GM12878 (cell line): ENCODE measurements at regions not wholly inside any gene's neighbourhood (a gene's known extent, or its start where the extent isn't known, plus 50 kb on each side); places are given as distances from the start of the nearest gene placed in this dataset.

Source experiments
- ATAC-seq: fragments of 200-7000 bp; cut with Tn5 transposase; 3 replicates; pipeline ENCODE4 v1.9.1; 2020; ENCODE audit warnings: mild to moderate bottlenecking, moderate library complexity
- BruUV-seq: library from RNA; stranded (reverse); fragments of 400-500 nt; replicated peaks from 2 replicates; lab custom pipeline; 2021; lab: Mats Ljungman, UMichigan
- CTCF ChIA-PET: fragments of 300-600 bp; sonication (Branson Sonifier 250); formaldehyde crosslinking; extraction: SDS; loops from one replicate; lab custom pipeline; 2021; ENCODE audit warnings: inconsistent platforms; lab: Yijun Ruan, JAX
- POLR2A ChIA-PET: fragments of 350-600 bp; formaldehyde crosslinking; extraction: SDS; loops from one replicate; lab custom pipeline; 2021; ENCODE audit warnings: inconsistent platforms; lab: Charles Lee
- RAD21 ChIA-PET: fragments of 300-600 bp; sonication (Branson Sonifier 250); formaldehyde crosslinking; loops from one replicate; lab custom pipeline; 2023; ENCODE audit warnings: antibody characterized with exemption; ENCODE audit not compliant: unreplicated experiment; lab: Charles Lee
- SMC1A ChIA-PET: fragments of 300-600 bp; sonication (Branson Sonifier 250); formaldehyde crosslinking; loops from one replicate; lab custom pipeline; 2023; ENCODE audit not compliant: unreplicated experiment, uncharacterized antibody; lab: Charles Lee
- DNase-seq: peaks from one replicate; pipeline ENCODE4 v3.0.0-alpha.2; 2011; ENCODE audit warnings: low read depth, low spot score
- FAIRE-seq: peaks from 3 replicates; lab custom pipeline; 2011; peaks lifted over from hg19 to GRCh38; lab: Jason Lieb, UNC
- H2AFZ ChIP-seq: 2 replicates; pipeline ENCODE4 v1.6.0; 2011; ENCODE audit warnings: low read depth, low read length, control low read depth; ENCODE audit not compliant: control insufficient read depth
- H3K27ac ChIP-seq: 2 replicates; pipeline ENCODE4 v1.5.1; 2011; ENCODE audit warnings: control low read depth; ENCODE audit not compliant: control insufficient read depth, insufficient read depth
- H3K27me3 ChIP-seq, 2 experiments: replicated peaks in 1 of 2; 2 replicates each; pipeline versions ENCODE4 v1.6.0 to v1.6.1; 2011; ENCODE audit warnings: low read length in 1 of 2; ENCODE audit not compliant: control insufficient read depth in 2 of 2, insufficient read depth in 2 of 2
- H3K36me3 ChIP-seq, 2 experiments: 2 replicates each; pipeline ENCODE4 v1.5.1; 2011; ENCODE audit warnings: low read length in 1 of 2; ENCODE audit not compliant: control insufficient read depth in 2 of 2, insufficient read depth in 2 of 2
- H3K4me1 ChIP-seq: 2 replicates; pipeline ENCODE4 v1.6.1; 2011; ENCODE audit warnings: mild to moderate bottlenecking, low read length, moderate library complexity, mixed read lengths; ENCODE audit not compliant: control insufficient read depth, insufficient read depth
- H3K4me2 ChIP-seq: 2 replicates; pipeline ENCODE4 v1.6.0; 2011; ENCODE audit warnings: control low read depth; ENCODE audit not compliant: control insufficient read depth, insufficient read depth
- H3K4me3 ChIP-seq: fragments of 200-600 bp; sonication (generic); 2 replicates; pipeline ENCODE4 v1.5.1; 2016
- H3K79me2 ChIP-seq: 2 replicates; pipeline ENCODE4 v1.6.0; 2011; ENCODE audit warnings: low read length; ENCODE audit not compliant: control insufficient read depth, insufficient read depth
- H3K9ac ChIP-seq: 2 replicates; pipeline ENCODE4 v1.8.0; 2011; ENCODE audit warnings: low read length, control low read depth, mixed read lengths; ENCODE audit not compliant: control insufficient read depth, insufficient read depth
- H3K9me3 ChIP-seq: replicated peaks from 3 replicates; pipeline ENCODE4 v1.5.1; 2011; ENCODE audit warnings: mild to moderate bottlenecking, low read length; ENCODE audit not compliant: control insufficient read depth, insufficient read depth
- H4K20me1 ChIP-seq: 2 replicates; pipeline ENCODE4 v1.6.0; 2011; ENCODE audit not compliant: control insufficient read depth, insufficient read depth
- GABPA ChIP-seq: IDR thresholded peaks from 2 replicates; pipeline ENCODE4 v1.6.1; 2014; ENCODE audit warnings: antibody characterized with exemption, low read depth, mild to moderate bottlenecking, inconsistent platforms
- HDAC6 ChIP-seq: fragments of 200-600 bp; sonication (generic); IDR thresholded peaks from one replicate; pipeline ENCODE4 v1.8.0; 2017; ENCODE audit warnings: antibody characterized with exemption; ENCODE audit not compliant: unreplicated experiment
- IRF4 ChIP-seq: IDR thresholded peaks from 2 replicates; pipeline ENCODE4 v1.6.1; 2011; ENCODE audit warnings: low read depth, low read length
- LARP7 ChIP-seq: fragments of 450-650 bp; IDR thresholded peaks from 2 replicates; pipeline ENCODE4 v1.6.1; 2017; ENCODE audit warnings: mild to moderate bottlenecking
- MXI1 ChIP-seq: fragments of 150-350 bp; IDR thresholded peaks from 2 replicates; pipeline ENCODE4 v1.6.1; 2011; ENCODE audit warnings: low read depth, mild to moderate bottlenecking, inconsistent platforms, low read length, improper control_type of control experiment
- NFIC ChIP-seq: IDR thresholded peaks from 2 replicates; pipeline ENCODE4 v1.6.1; 2012; ENCODE audit warnings: low read depth, mild to moderate bottlenecking, inconsistent platforms, low read length, moderate library complexity
- POU2F2 ChIP-seq: IDR thresholded peaks from 3 replicates; pipeline ENCODE4 v1.6.1; 2011; ENCODE audit warnings: low read depth, mild to moderate bottlenecking, low read length, borderline replicate concordance
- RCOR1 ChIP-seq: conservative IDR thresholded peaks from 2 replicates; pipeline ENCODE4 v1.6.1; 2012; ENCODE audit warnings: low read depth, low read length, improper control_type of control experiment
- RFX5 ChIP-seq: IDR thresholded peaks from 2 replicates; pipeline ENCODE4 v1.6.1; 2011; ENCODE audit warnings: low read depth, low read length, improper control_type of control experiment
- SUZ12 ChIP-seq: fragments of 200-600 bp; sonication (generic); IDR thresholded peaks from one replicate; pipeline ENCODE4 v1.6.1; 2018; ENCODE audit warnings: antibody characterized with exemption, mild to moderate bottlenecking; ENCODE audit not compliant: unreplicated experiment
- WRNIP1 ChIP-seq: IDR thresholded peaks from 2 replicates; pipeline ENCODE4 v1.6.1; 2011; ENCODE audit warnings: low read depth, low read length, improper control_type of control experiment, borderline replicate concordance
- ZBED1 ChIP-seq: IDR thresholded peaks from 2 replicates; pipeline ENCODE4 v1.6.1; 2016; ENCODE audit warnings: borderline replicate concordance
- in situ Hi-C: fragments of 300-500 bp; cut with MboI; formaldehyde crosslinking; loops from 9 replicates; pipeline ENCODE4 v1.14.3; 2018; ENCODE audit warnings: mixed read lengths
- intact Hi-C: fragments of 100-400 bp; cut with micrococcal nuclease; formaldehyde crosslinking; loops from one replicate; pipeline ENCODE4 v1.14.2; 2022; ENCODE audit not compliant: unreplicated experiment
- TF ChIP-seq, protein P1 (sequence below): fragments of 150-350 bp; IDR thresholded peaks from 2 replicates; pipeline ENCODE4 v1.6.1; 2014; ENCODE audit warnings: mild to moderate bottlenecking, low read depth, low read length
- TF ChIP-seq, protein P2 (sequence below): fragments of 450-650 bp; IDR thresholded peaks from 2 replicates; pipeline ENCODE4 v1.6.1; 2017; ENCODE audit warnings: mild to moderate bottlenecking, low read depth, inconsistent platforms; ENCODE audit not compliant: poor library complexity, severe bottlenecking

DNA sequence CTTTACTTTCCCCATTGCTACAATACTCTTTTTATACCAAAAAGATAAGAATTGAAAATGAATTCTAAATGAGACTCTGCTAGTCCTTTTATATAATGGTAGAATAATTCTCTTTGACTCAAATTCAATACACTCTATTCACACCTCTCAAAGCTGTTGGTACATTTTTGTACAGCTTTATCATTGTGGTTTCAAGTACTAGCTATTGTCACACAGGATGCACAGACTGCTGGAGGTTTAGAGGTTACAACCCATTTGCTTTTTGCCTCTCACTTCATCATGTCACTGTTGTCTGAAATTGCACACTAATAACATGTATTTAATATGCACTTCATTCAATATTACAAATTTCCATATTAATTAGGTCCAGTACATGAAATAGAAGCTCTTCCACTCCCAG is 442.2 kb upstream of the ARID1B start:
- Histone ChIP-seq H3K9ac (no peak overlapping the region), H3K4me1 (no peaks in the 10 kb centered on the region)
- CTCF ChIA-PET = interaction anchor here (0.6 kb wide), 1 partner anchor 166 kb away, joined by 3 read pairs; no protein-coding TSS in a partner anchor

More for the DNA sequence above, 442.2 kb upstream of the ARID1B start:
- FAIRE-seq = no peak
- Histone ChIP-seq H3K27ac (no peak overlapping the region), H3K9me3 (no peaks in the 10 kb centered on the region; the same call in 2 of the 3 replicates), H4K20me1 (no peaks in the 10 kb centered on the region), H3K27me3 (peaks cover 0 to 2% of the 10 kb centered on the region in 2 experiments; a peak in 2 of 4 replicates), H3K36me3 (no peaks in the 10 kb centered on the region), H3K79me2 (no peaks in the 10 kb centered on the region), H3K4me3 (no peak overlapping the region), H2AFZ (no peak overlapping the region), H3K4me2 (no peak overlapping the region)
- ATAC-seq = no peak
- in situ Hi-C loops = no loop called here
- ChIA-PET SMC1A (no interaction called here), RAD21 (no interaction called here), POLR2A (no interaction called here)
- no TSS peak for BruUV-seq
- TF ChIP-seq, protein P1, sequence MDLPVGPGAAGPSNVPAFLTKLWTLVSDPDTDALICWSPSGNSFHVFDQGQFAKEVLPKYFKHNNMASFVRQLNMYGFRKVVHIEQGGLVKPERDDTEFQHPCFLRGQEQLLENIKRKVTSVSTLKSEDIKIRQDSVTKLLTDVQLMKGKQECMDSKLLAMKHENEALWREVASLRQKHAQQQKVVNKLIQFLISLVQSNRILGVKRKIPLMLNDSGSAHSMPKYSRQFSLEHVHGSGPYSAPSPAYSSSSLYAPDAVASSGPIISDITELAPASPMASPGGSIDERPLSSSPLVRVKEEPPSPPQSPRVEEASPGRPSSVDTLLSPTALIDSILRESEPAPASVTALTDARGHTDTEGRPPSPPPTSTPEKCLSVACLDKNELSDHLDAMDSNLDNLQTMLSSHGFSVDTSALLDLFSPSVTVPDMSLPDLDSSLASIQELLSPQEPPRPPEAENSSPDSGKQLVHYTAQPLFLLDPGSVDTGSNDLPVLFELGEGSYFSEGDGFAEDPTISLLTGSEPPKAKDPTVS = no peak
- no peak for TF ChIP-seq SUZ12
- no peak for TF ChIP-seq HDAC6
- no peak for TF ChIP-seq RFX5
- TF ChIP-seq, protein P2, sequence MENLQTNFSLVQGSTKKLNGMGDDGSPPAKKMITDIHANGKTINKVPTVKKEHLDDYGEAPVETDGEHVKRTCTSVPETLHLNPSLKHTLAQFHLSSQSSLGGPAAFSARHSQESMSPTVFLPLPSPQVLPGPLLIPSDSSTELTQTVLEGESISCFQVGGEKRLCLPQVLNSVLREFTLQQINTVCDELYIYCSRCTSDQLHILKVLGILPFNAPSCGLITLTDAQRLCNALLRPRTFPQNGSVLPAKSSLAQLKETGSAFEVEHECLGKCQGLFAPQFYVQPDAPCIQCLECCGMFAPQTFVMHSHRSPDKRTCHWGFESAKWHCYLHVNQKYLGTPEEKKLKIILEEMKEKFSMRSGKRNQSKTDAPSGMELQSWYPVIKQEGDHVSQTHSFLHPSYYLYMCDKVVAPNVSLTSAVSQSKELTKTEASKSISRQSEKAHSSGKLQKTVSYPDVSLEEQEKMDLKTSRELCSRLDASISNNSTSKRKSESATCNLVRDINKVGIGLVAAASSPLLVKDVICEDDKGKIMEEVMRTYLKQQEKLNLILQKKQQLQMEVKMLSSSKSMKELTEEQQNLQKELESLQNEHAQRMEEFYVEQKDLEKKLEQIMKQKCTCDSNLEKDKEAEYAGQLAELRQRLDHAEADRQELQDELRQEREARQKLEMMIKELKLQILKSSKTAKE = no peak
- no peak for TF ChIP-seq MXI1
- TF ChIP-seq RCOR1 = no peak
- no peak for TF ChIP-seq ZBED1
- TF ChIP-seq LARP7 = no peak
- no peak for TF ChIP-seq POU2F2
- TF ChIP-seq IRF4 = no peak
- no peak for TF ChIP-seq WRNIP1
- TF ChIP-seq GABPA = no peak
- no peak for TF ChIP-seq NFIC
- no peak for DNase-seq
- intact Hi-C loops = no loop called here
